Lower leg skin (tissue), 3 donors: ENCODE measurements at regions not wholly inside any gene's neighbourhood (a gene's known extent, or its start where the extent isn't known, plus 50 kb on each side); places are given as distances from the start of the nearest gene placed in this dataset.

ENCODE experiments used
- CTCF ChIP-seq, 3 donors: fragments of 450-650 bp; IDR thresholded peaks; one replicate each; pipeline ENCODE4 v1.5.1; 2016; ENCODE audit warnings: antibody characterized with exemption in 3 of 3, mild to moderate bottlenecking in 3 of 3, moderate library complexity in 2 of 3
- POLR2A ChIP-seq, 2 donors: fragments of 450-650 bp; IDR thresholded peaks; one replicate each; pipeline ENCODE4 v1.6.1; 2016 to 2017; ENCODE audit warnings: antibody characterized with exemption in 2 of 2, mild to moderate bottlenecking in 1 of 2, moderate library complexity in 1 of 2

- no peak for TF ChIP-seq CTCF (IDR thresholded peaks at IDR 0.05)
- TF ChIP-seq POLR2A (IDR thresholded peaks at IDR 0.05) = no peak
These were observed 134.0 kb downstream of the CEP120 start for GRCh38 chr5:123289210-123289609.
